ENCODE measurements at regions not wholly inside any gene's neighbourhood (a gene's known extent, or its start where the extent isn't known, plus 50 kb on each side); places are given as distances from the start of the nearest gene placed in this dataset.

DNA sequence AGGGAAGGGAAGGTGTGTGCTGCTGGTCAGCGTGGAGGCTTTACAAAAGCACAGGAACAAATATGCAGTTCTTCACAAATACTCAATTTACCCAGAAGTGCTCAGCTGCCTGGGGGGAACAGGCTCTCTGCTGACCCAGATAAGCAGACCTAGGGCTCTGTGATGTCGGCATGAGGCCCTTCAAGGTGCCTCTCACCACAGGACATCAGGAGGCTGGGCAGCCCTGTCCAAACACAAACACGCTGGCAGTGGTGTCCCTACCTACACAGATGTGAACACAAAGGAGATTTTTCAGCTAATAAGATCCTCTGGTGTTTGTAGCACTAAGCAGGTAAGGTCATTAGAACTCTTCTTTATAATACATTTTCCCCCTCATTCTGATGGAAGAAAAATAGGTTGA is 243.0 kb upstream of the PROX1 start:
- no peaks in the 10 kb centered on the region for H3K27me3 Mint-ChIP-seq
- no peak overlapping the region for H3K27ac Mint-ChIP-seq
- DNase-seq: no peak
- H3K4me3 Mint-ChIP-seq: no peak overlapping the region
- no peak for ATAC-seq (replicated peaks)
- H3K9me3 Mint-ChIP-seq: peaks cover 3 to 5% of the 10 kb centered on the region in 2 donors
- H3K4me1 Mint-ChIP-seq: no peaks in the 10 kb centered on the region
- no peaks in the 10 kb centered on the region for H3K36me3 Mint-ChIP-seq

GRCh38 chr1:213745451-213745850 is 242.3 kb upstream of the PROX1 start:
- no peaks in the 10 kb centered on the region for H3K36me3 Mint-ChIP-seq
- ATAC-seq (replicated peaks) (no peak), DNase-seq (no peak)
- no peak overlapping the region for H3K27ac Mint-ChIP-seq
- H3K4me1 Mint-ChIP-seq: no peaks in the 10 kb centered on the region
- H3K9me3 Mint-ChIP-seq: peaks cover 3 to 5% of the 10 kb centered on the region in 2 donors
- H3K4me3 Mint-ChIP-seq: no peak overlapping the region
- H3K27me3 Mint-ChIP-seq: no peaks in the 10 kb centered on the region

DNA sequence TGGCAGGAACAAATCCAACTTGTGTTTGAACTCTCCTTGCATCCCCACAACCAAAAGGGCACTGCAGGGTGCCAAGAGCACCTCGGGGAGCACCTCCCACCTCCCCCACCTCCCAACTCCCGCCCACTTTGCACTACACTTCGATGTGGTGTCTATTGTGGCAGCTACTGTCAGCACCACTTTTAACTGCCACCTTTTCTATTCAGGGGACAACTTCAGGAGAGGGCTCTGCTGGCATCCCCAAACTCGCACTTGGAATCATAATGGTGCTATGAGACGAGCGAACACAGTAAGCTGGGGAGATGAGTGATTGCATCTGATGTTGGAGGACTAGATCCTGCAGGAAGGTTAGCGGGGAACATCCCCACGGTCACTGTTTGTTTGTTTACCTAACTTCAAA is 238.2 kb upstream of the PROX1 start:
- H3K27me3 Mint-ChIP-seq: no peaks in the 10 kb centered on the region
- H3K4me3 Mint-ChIP-seq: no peak overlapping the region
- peaks cover 0 to 5% of the 10 kb centered on the region in 2 donors for H3K9me3 Mint-ChIP-seq
- no peaks in the 10 kb centered on the region for H3K4me1 Mint-ChIP-seq
- H3K27ac Mint-ChIP-seq: no peak overlapping the region
- DNase-seq: no peak
- H3K36me3 Mint-ChIP-seq: no peaks in the 10 kb centered on the region
- no peak for ATAC-seq (replicated peaks)

DNA sequence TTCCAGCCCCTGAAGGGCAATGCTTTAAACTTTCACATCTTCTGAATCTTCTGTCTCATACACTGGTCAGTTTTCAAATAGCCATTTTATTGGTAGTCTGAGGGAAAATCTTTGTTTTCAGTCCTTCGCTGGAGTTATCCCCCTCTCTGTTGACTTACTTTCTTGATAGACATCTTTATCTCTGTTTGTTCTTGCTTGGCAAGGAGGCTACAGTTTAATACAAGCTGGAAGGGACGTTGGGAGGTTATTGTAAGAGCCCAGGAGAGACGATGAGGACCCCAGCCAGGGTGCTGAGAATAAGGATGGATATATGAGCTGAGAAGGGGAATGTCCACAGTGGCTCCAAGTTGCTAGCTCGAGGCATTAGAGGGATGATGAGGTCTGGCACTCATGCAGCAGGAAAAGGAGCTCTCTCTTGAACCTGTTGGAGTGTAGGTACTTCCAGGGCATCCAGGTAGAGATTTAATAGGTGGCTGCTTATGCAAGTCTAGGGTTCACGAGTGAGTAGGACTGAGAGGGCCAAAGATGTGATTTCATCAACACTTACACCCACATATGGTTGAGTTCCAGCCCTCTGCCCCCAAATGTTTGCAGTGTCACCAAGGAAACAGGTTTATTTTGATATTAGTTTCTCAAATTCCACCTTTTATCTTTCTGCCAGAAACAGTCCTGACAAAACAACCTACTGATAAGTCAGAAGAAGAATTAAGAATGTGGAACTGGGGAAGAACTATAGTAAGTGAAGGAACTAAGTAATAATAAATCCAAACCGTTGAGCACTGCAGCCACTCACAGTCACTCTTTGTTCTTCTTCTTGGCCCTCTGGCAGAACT is 237.3 kb upstream of the PROX1 start:
- Mint-ChIP-seq H3K9me3 (peaks cover 0 to 5% of the 10 kb centered on the region in 2 donors), H3K4me1 (no peaks in the 10 kb centered on the region), H3K27me3 (no peaks in the 10 kb centered on the region), H3K27ac (no peak overlapping the region), H3K4me3 (no peak overlapping the region), H3K36me3 (no peaks in the 10 kb centered on the region)
- no peak for ATAC-seq (replicated peaks)
- DNase-seq: no peak

GRCh38 chr1:213751064-213751397 is 236.7 kb upstream of the PROX1 start:
- no peaks in the 10 kb centered on the region for H3K27me3 Mint-ChIP-seq
- ATAC-seq (replicated peaks) (no peak), DNase-seq (no peak)
- no peaks in the 10 kb centered on the region for H3K4me1 Mint-ChIP-seq
- H3K9me3 Mint-ChIP-seq: peaks cover 0 to 5% of the 10 kb centered on the region in 2 donors
- no peaks in the 10 kb centered on the region for H3K36me3 Mint-ChIP-seq
- H3K4me3 Mint-ChIP-seq: no peak overlapping the region
- no peak overlapping the region for H3K27ac Mint-ChIP-seq

- Mint-ChIP-seq H3K27ac (peak overlapping the region; percentile 9), H3K27me3 (no peaks in the 10 kb centered on the region), H3K36me3 (no peaks in the 10 kb centered on the region), H3K9me3 (no peaks in the 10 kb centered on the region), H3K4me3 (no peak overlapping the region), H3K4me1 (no peaks in the 10 kb centered on the region)
- no peak for ATAC-seq (replicated peaks)
- no peak for DNase-seq
These were observed 228.2 kb upstream of the PROX1 start for GRCh38 chr1:213759359-213760181.

- Mint-ChIP-seq H3K27me3 (no peaks in the 10 kb centered on the region), H3K27ac (no peak overlapping the region), H3K4me3 (no peak overlapping the region), H3K4me1 (no peaks in the 10 kb centered on the region), H3K36me3 (no peaks in the 10 kb centered on the region), H3K9me3 (peaks cover 0 to 3% of the 10 kb centered on the region in 2 donors)
- DNase-seq: no peak
- no peak for ATAC-seq (replicated peaks)
These were observed 225.8 kb upstream of the PROX1 start for GRCh38 chr1:213761845-213762407.

DNA sequence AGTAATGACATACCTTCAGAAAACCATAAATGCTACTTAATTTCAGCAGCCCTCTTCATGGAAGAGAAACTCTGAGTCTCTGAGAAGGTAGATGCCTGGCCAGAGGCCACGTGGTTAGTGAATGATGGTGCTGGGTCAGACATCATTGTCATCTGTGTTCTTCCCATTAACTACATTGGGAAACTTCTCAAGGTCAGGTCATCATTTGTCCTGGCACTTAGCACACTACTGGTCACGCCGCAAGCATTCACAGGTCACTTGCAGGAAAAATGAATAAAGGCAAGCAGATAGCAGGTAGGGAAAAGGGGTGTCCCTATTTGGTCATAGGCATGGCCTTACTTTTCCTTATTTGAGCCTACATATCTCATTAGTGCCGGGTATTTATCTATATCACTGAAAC is 220.1 kb upstream of the PROX1 start:
- ATAC-seq (replicated peaks): no peak
- Mint-ChIP-seq H3K9me3 (peaks cover 3 to 5% of the 10 kb centered on the region in 2 donors), H3K27me3 (no peaks in the 10 kb centered on the region), H3K4me3 (no peak overlapping the region), H3K4me1 (no peaks in the 10 kb centered on the region), H3K27ac (no peak overlapping the region), H3K36me3 (no peaks in the 10 kb centered on the region)
- DNase-seq: no peak

DNA sequence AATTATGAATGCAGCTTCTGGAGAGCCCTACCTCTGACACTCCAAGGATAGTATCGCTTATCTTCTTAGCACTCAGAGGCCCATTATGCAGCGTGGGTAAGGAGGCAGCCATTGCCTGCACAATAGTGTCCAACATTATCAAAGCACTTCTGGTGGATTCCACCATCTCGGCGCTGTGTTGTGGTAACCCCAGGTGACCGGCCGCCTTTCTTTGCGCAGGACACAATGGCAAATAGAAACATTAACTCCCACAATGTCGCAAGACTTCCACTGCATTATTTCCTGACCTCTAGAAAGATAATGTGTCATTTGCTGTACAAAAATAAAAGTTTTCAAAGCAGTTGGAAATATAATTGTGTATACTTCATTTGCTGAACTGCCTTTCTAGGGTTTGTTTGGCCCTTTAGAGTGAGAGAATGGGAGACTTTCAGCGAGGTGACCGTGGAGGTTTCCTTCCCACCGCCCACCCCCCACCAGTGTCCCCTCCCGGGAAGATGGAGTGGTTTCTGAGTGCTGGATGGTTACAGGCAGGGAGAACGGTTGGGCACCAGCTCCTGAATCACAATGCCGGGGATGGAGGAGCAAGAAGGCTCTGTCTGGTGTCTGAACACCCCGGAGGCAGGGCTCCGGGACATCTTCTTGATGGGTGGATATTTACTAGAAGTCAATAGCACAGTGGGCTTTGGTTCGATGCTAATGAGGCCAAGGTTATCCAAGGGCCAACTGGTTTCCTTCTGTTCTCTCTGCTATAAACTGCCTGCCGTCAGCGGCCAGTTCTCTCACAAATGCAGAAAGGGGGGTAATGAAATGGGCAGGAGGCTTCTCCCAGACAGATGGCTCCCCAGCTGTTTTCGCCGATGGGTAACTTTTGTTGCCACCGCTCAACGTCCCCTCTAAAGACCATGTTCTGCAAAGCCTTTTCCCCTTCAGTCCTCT is 215.4 kb upstream of the PROX1 start:
- no peak for ATAC-seq (replicated peaks)
- no peaks in the 10 kb centered on the region for H3K36me3 Mint-ChIP-seq
- H3K27me3 Mint-ChIP-seq: no peaks in the 10 kb centered on the region
- H3K4me1 Mint-ChIP-seq: no peaks in the 10 kb centered on the region
- no peak overlapping the region for H3K27ac Mint-ChIP-seq
- no peak overlapping the region for H3K4me3 Mint-ChIP-seq
- H3K9me3 Mint-ChIP-seq: peaks cover 2 to 3% of the 10 kb centered on the region in 2 donors
- DNase-seq: no peak

- no peaks in the 10 kb centered on the region for H3K36me3 Mint-ChIP-seq
- no peak overlapping the region for H3K4me3 Mint-ChIP-seq
- ATAC-seq (replicated peaks) (no peak), DNase-seq (no peak)
- H3K27me3 Mint-ChIP-seq: no peaks in the 10 kb centered on the region
- H3K9me3 Mint-ChIP-seq: peaks cover 2 to 3% of the 10 kb centered on the region in 2 donors
- H3K27ac Mint-ChIP-seq: no peak overlapping the region
- no peaks in the 10 kb centered on the region for H3K4me1 Mint-ChIP-seq
These were observed 213.8 kb upstream of the PROX1 start for GRCh38 chr1:213773975-213774374.

- no peaks in the 10 kb centered on the region for H3K4me1 Mint-ChIP-seq
- H3K36me3 Mint-ChIP-seq: no peaks in the 10 kb centered on the region
- H3K27me3 Mint-ChIP-seq: no peaks in the 10 kb centered on the region
- ATAC-seq (replicated peaks): no peak
- H3K4me3 Mint-ChIP-seq: no peak overlapping the region
- DNase-seq: no peak
- no peaks in the 10 kb centered on the region for H3K9me3 Mint-ChIP-seq
- no peak overlapping the region for H3K27ac Mint-ChIP-seq
These were observed 210.8 kb upstream of the PROX1 start for GRCh38 chr1:213776969-213777368.

DNA sequence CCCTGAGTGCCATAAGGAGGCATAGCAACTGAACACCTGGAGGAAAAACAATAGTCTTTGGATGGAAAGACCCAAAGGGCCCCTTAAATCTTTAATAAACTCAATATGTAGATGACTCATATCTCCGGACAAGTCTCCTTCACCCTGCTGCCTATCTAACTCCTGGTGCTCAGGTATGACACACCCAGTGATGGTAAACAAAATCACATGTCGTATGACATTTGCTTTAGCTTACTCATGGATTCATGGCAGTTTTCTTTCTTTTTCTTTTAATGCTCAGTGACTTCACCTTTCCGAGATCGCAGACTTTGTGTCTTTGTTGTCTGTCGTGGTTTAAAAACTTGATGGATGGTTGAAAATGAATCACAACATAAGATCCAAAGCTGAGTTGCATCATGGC is 208.5 kb upstream of the PROX1 start:
- Mint-ChIP-seq H3K4me3 (no peak overlapping the region), H3K27me3 (no peaks in the 10 kb centered on the region), H3K9me3 (peaks cover 0 to 3% of the 10 kb centered on the region in 2 donors), H3K4me1 (no peaks in the 10 kb centered on the region), H3K27ac (no peak overlapping the region), H3K36me3 (no peaks in the 10 kb centered on the region)
- ATAC-seq (replicated peaks) (no peak), DNase-seq (no peak)

GRCh38 chr1:213782941-213783672 is 204.7 kb upstream of the PROX1 start:
- Mint-ChIP-seq H3K27me3 (no peaks in the 10 kb centered on the region), H3K9me3 (peaks cover 3 to 5% of the 10 kb centered on the region in 2 donors), H3K27ac (no peak overlapping the region), H3K4me3 (no peak overlapping the region), H3K36me3 (no peaks in the 10 kb centered on the region), H3K4me1 (no peaks in the 10 kb centered on the region)
- DNase-seq (no peak), ATAC-seq (replicated peaks) (no peak)
